HFF-Myc (cell line): ENCODE measurements at regions not wholly inside any gene's neighbourhood (a gene's known extent, or its start where the extent isn't known, plus 50 kb on each side); places are given as distances from the start of the nearest gene placed in this dataset.

Experiments
- DNase-seq: peaks from one replicate; pipeline ENCODE4 v3.0.0-alpha.2; 2011; ENCODE audit warnings: low read depth; ENCODE audit errors: extremely low read depth
- H3K4me3 ChIP-seq: replicated peaks from 2 replicates; pipeline ENCODE4 v1.5.1; 2011; ENCODE audit warnings: low read depth, mild to moderate bottlenecking, control low read depth, low read length
- TF ChIP-seq, protein P1 (sequence below): IDR thresholded peaks from 2 replicates; pipeline ENCODE4 v1.5.1; 2012; ENCODE audit warnings: mild to moderate bottlenecking, low read depth, low read length, control low read depth; ENCODE audit errors: missing control alignments

DNA sequence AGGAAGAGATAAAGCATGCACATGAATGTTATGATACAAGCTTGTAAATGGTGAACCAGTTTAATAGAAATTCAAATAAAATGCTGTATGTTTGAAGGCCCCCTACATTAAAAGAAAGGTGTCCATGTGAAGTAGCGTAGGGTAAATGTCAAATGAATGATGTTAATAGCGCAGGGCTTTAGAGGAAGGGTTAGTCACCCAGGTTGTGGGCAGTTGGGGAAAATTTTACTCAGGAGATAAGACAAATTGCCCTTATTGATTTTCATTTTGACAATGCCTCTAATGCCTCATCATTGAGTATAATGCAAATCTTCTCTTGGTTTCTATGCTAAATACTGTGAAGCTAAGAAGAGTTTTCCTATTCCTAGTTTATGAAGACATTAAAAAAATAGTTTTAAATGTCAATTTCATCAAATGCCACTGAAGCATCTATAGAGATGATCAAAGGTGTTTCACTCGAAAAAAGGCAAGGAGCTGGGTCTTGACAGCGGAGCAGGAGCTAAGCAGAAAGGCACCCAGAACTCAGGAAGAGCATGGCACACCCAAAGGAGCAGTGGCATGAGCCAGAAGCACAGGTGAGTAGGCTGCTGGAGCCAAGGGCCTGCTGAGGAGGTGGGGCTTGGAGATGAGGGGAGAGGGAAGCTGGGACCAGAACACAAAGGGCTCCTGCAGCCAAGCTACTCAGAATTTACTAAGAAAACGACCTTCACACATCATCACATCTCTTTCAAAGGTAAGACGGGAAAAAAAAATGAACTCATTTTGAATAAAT is 129.3 kb upstream of the ACKR3 start:
- TF ChIP-seq, protein P1, sequence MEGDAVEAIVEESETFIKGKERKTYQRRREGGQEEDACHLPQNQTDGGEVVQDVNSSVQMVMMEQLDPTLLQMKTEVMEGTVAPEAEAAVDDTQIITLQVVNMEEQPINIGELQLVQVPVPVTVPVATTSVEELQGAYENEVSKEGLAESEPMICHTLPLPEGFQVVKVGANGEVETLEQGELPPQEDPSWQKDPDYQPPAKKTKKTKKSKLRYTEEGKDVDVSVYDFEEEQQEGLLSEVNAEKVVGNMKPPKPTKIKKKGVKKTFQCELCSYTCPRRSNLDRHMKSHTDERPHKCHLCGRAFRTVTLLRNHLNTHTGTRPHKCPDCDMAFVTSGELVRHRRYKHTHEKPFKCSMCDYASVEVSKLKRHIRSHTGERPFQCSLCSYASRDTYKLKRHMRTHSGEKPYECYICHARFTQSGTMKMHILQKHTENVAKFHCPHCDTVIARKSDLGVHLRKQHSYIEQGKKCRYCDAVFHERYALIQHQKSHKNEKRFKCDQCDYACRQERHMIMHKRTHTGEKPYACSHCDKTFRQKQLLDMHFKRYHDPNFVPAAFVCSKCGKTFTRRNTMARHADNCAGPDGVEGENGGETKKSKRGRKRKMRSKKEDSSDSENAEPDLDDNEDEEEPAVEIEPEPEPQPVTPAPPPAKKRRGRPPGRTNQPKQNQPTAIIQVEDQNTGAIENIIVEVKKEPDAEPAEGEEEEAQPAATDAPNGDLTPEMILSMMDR: no peak
- no peak for DNase-seq
- H3K4me3 ChIP-seq: no peak overlapping the region

DNA sequence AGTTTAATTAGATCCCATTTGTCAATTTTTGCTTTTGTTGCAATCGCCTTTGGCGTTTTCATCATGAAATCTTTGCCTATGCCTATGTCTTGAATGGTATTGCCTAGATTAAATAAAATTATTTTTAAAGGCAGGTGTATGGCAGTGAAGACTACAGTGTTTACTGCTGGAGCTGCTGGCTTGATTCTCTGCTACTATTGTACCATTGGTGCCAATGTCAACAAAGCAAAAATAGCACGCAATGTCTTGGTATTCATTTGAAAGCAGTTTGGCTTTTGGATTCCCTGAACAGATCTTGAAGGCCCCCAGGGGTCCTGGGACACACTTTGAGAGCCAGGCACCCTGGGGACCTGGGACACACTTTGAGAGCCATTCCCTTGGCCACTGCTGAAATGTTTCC is 125.4 kb upstream of the ACKR3 start:
- H3K4me3 ChIP-seq: no peak overlapping the region
- no peak for DNase-seq
- TF ChIP-seq, protein P1: no peak

DNA sequence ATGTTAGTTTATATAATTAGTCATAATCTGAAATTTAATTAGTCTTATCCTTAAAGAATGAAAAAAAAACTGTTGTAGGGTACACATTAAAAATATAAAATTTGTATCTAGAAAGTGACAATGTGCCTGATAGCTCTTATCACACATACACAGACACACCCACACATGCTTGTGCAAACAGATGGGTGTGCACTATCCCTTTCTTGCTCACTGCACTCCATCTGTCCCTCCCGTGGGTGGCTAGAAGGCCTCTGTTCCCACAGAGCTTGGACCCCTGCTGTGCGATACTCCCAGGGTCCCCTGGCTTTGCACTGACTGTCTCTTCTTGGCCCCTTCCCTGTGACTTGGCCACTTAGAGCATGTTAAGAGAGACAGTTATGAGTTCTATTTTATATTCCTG is 123.9 kb upstream of the ACKR3 start:
- TF ChIP-seq, protein P1: no peak
- no peak for DNase-seq
- no peak overlapping the region for H3K4me3 ChIP-seq

DNA sequence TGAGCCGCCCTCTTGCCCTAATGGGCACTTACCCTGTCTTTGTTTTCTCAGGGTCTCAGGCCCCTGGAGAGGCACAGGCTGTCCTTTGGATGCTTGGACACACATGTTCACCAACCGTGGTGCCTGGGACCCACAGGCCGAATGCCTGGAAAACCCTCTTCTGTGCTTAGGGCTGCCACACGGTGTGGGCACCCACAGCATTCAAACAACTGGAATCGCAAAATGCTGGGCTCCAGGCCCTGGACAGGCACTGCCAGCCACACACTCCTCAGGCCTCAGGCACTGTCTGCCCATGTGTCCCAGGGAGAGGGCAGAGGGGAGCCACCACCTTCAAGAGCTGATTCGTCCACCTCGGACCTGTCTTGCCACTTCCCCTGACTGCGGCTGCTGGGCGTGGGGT is 123.1 kb upstream of the ACKR3 start:
- H3K4me3 ChIP-seq: no peak overlapping the region
- DNase-seq: no peak
- TF ChIP-seq, protein P1: no peak

DNA sequence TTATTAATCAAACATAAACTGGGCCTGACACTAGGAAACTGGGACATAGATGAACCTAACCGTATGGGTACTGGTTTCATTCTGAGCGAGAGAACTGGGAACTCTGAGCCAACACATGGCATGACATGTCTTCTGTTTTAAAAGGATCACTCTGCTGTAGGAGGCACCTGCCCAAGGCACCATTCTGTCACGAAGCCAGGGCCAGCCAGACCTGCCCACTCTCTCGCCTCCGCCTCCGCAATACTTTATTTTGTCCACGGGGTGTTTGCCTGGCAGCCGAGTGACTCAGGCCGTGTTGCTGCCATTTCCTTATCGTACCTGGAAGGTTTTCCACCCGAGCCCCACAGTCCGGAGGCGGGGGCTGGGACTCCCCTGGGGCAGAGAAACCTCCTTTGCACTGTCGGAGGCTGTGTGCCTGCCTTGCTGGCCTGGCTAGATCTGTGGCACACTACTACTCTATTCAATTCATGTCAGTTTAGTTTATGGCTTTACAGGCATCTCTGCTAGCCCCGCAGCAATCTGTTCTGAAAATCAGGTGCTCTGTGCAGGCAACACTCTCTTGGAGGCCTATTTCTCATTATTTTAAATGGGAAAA is 120.4 kb upstream of the ACKR3 start:
- no peak overlapping the region for H3K4me3 ChIP-seq
- TF ChIP-seq, protein P1: no peak
- no peak for DNase-seq

DNA sequence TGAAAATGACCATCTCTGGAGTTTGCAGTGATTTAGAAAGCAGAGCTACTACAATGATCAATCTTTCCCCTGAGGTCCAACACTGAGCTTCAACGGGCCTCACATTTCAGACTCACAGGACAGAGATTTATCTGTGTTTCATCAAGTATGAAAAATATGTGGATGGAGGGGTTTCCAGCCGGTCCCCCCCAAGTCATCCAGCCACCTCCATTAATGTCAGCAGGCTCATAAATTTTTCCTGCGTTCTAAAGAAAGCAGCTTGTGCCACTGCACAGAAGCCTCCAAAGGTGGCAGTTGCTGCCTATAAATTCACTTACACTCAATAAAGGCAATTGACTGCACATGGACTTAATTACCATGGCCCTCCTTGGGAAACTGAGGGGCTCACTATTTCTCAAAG is 117.4 kb upstream of the ACKR3 start:
- no peak for DNase-seq
- H3K4me3 ChIP-seq: no peak overlapping the region
- TF ChIP-seq, protein P1: no peak
